GDM1 (cell line): ENCODE measurements at regions not wholly inside any gene's neighbourhood (a gene's known extent, or its start where the extent isn't known, plus 50 kb on each side); places are given as distances from the start of the nearest gene placed in this dataset.
"Not testable (repeated sequence)": the region's sequence is repeated elsewhere in the genome, so short reads cannot be mapped to it uniquely, and the experiment has no call there.

Source experiments
- DNase-seq: peaks from one replicate; lab custom pipeline; 2025; lab: John Stamatoyannopoulos, UW

DNA sequence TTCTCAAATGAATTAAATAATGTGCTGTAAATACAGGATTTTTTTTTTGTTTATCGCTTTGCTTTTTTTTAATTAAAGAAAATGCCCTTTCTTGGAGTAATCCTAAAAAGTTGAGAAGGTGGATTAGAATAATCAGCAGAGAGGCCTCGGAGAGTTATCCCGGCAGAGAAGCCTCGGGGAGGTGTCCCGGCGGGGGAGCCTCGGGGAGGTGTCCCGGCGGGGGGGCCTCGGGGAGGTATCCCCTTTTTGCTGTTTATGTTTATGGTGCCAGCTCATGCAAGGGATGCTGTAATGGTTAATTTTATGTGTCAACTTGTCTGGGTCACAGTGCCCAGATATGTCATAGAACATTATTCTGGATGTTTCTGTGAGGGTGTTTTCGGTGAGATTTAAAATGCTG is 263.0 kb upstream of the TRIB2 start:
- DNase-seq, result no peak

DNA sequence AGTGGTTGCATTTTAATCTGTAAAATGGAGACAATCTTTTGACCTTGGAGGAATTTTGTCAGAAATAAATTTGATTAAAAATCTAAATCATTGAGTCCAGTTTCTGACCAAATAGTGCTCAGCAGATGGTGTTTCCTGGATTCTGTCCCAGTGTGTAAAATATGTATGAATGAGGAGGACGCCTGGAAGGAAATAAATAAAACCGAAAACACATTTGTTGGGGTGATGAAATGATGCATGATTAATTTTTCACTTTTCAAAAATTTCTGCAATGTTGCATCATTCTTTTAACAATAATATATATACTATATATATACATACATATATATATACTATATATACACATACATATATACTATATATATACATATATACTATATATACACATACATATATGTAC is 261.1 kb upstream of the TRIB2 start:
- DNase-seq, result no peak

- DNase-seq, result no peak
Measured at GRCh38 chr2:12456293-12457106, 260.2 kb upstream of the TRIB2 start.

DNA sequence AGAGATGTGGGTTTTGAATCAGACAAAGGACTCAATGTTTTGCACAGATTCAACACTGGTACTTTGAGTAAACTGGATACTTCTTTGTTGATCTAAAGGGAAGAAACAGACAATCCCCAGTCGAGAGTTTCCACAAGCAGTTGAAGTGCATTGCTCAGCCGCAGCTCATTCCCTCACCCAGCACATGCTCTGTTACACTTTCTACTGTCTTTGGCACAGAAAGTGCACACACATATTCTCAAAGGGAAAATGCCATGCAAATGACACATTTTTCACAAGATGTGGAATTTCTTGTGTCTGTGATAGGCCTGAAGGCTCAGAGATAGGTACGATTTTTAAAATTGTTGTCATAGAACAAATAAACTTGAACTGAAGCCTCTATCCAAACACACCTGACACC is 258.9 kb upstream of the TRIB2 start:
- no peak for DNase-seq

DNA sequence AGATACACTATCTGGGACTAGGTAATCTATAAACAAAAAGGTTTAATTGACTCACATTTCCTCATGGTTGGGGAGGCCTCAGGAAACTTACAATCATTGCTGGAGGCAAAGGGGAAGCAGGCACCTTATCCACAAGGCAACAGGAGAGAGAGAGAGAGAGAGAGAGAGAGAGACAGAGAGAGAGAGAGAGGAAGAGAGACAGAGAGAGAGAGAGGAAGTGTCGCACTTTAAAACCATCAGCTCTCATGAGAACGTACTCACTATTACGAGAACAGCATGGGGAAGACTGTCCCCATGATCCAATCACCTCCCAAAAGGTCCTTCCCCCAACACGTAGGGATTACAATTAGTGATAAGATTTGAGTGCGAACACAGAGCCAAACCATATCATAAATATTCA is 253.5 kb upstream of the TRIB2 start:
- DNase-seq, result no peak

GRCh38 chr2:12465631-12466135 is 251.1 kb upstream of the TRIB2 start:
- DNase-seq, result no peak

DNA sequence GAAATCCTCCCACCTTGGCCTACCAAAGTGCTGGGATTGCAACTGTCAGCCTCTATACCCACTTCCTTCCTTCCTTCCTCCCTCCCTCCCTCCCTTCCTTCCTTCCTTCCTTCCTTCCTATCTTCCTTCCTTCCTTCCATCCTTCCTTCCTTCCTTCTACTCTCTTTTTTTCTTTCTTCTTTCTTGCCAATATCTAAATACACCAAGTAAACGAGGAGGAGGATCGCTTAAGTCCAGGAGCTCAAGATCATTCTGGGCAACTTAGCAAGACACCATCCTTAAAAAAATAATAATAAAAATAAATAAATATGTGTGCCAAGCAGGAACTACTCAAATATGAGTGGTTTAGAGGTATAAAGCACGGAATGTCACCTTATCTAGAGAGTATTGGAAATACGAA is 249.4 kb upstream of the TRIB2 start:
- DNase-seq, result no peak

DNA sequence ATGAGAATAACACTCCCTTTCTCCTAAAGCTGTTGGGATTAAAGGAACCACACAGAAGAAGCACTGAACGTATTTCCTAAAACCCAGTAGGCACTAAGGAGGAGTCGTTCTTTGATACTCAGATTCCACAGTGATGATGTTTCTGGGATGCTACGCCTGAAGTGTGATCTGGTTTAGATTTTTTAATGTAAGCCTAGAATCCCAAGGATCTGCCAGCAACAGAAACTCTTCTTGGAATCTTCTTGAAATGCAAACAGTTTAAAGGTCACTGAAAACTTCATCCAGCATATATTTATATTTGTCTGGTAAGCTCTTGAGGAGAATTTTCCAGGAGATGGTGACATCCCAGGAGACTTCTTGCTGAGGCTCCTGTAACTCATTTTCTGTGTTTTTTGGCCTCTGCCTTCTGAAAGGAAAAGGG is 247.6 kb upstream of the TRIB2 start:
- no peak for DNase-seq

GRCh38 chr2:12472265-12472664 is 244.5 kb upstream of the TRIB2 start:
- not testable (repeated sequence) for DNase-seq

- no peak for DNase-seq
Measured at GRCh38 chr2:12478151-12479064, 238.3 kb upstream of the TRIB2 start.

DNA sequence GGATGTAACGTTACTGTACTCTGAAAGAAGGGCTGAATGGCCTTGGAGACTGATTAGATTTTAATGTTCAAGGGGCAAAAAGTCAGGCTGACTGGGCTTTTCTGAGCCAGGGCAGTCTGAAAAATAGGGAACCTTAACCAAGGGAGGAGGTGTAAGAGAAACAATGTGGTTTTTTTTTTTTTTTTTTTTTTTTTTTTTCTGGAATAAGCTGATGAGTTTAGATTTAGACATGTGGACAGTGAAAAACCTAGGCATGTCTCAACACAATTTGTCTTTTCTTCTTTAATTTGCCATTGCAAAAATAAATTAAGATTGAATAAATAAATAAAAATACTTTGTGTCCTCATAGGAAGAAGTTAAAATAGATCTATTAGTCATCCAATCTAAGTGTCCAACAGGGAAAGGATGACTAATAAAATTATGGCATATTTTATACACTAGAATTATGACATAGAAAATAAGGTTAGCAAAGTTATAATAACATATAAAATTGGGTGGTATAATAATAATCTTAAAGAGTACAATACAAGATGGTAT is 237.6 kb upstream of the TRIB2 start:
- no peak for DNase-seq

GRCh38 chr2:12484536-12485115 is 232.1 kb upstream of the TRIB2 start:
- DNase-seq, result no peak

GRCh38 chr2:12486205-12487118 is 230.3 kb upstream of the TRIB2 start:
- DNase-seq, result no peak

DNA sequence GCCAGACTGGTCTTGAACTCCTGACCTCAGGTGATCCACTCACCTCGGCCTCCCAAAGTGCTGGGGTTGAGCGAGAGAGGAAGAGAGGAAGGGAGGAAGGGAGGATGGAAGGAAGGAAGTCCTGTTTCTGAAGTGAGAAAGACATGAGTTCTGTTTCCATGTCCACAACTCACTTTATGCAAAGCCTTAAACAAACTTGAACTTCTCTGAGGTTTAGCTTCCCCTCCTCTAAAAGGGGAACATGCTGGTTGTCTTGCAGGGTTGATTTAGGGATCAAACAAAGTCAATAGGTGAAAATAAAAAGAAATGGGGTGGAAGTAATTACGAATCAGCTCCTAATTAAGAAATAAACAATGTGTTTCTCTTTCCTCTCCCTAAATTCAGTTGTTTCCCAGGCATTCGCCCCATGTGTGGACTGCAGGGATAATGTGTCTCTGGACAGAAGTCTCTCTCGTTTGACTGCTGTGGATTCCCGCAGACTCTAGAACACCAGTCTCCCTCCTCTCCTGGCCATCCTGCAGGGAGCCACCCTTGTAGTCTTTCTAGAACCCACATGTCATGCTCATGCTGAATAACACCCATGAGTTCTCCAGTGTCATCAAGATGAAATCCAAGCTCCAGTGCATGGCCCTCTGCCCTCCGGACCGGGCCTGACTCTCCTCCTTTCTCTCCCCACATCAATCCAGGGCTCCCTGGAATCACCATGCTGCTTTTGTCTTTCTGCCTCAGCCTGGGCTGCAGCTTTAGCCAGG is 229.3 kb upstream of the TRIB2 start:
- DNase-seq, result no peak

GRCh38 chr2:12488352-12489318 is 228.1 kb upstream of the TRIB2 start:
- no peak for DNase-seq

GRCh38 chr2:12490641-12491040 is 226.1 kb upstream of the TRIB2 start:
- DNase-seq, result no peak

DNA sequence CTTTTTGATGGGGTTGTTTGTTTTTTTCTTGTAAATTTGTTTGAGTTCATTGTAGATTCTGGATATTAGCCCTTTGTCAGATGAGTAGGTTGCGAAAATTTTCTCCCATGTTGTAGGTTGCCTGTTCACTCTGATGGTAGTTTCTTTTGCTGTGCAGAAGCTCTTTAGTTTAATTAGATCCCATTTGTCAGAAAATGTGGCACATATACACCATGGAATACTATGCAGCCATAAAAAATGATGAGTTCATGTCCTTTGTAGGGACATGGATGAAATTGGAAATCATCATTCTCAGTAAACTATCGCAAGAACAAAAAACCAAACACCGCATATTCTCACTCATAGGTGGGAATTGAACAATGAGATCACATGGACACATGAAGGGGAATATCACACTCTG is 224.4 kb upstream of the TRIB2 start:
- not testable (repeated sequence) for DNase-seq

- DNase-seq, result no peak
Measured at GRCh38 chr2:12493031-12493513, 223.7 kb upstream of the TRIB2 start.

- DNase-seq, result no peak
Measured at GRCh38 chr2:12495247-12495868, 221.4 kb upstream of the TRIB2 start.
